HL-60 (cell line): ENCODE measurements at regions not wholly inside any gene's neighbourhood (a gene's known extent, or its start where the extent isn't known, plus 50 kb on each side); places are given as distances from the start of the nearest gene placed in this dataset.

ENCODE experiments used
- DNase-seq, 2 experiments: peaks; one replicate each; pipeline ENCODE4 v3.0.0-alpha.2; 2010 to 2020; ENCODE audit warnings: low read depth in 1 of 2, low spot score in 1 of 2
- H3K27ac ChIP-seq: fragments of 250-450 bp; sonication (Bioruptor Pico); replicated peaks from 2 replicates; pipeline ENCODE4 v1.5.1; 2020; ENCODE audit warnings: mild to moderate bottlenecking, moderate library complexity
- H3K27me3 ChIP-seq: fragments of 250-450 bp; sonication (Bioruptor Pico); 2 replicates; pipeline ENCODE4 v1.5.1; 2021; ENCODE audit warnings: mild to moderate bottlenecking, moderate library complexity; ENCODE audit not compliant: insufficient read depth, poor library complexity, severe bottlenecking
- H3K4me3 ChIP-seq: replicated peaks from 2 replicates; pipeline ENCODE4 v1.5.1; 2011; ENCODE audit warnings: mild to moderate bottlenecking, control low read depth, low read length; ENCODE audit not compliant: insufficient read depth
- CTCF ChIP-seq: IDR thresholded peaks from one replicate; pipeline ENCODE4 v1.5.1; 2011; ENCODE audit warnings: low read length, control low read depth, inconsistent platforms; ENCODE audit not compliant: insufficient read depth
- GABPA ChIP-seq: IDR thresholded peaks from 2 replicates; pipeline ENCODE4 v1.6.1; 2012; ENCODE audit warnings: low read depth
- POLR2AphosphoS5 ChIP-seq: IDR thresholded peaks from 2 replicates; pipeline ENCODE4 v1.6.1; 2012; ENCODE audit warnings: low read depth
- SPI1 ChIP-seq: IDR thresholded peaks from 2 replicates; pipeline ENCODE4 v1.6.1; 2012; ENCODE audit warnings: low read depth, mild to moderate bottlenecking, borderline replicate concordance
- TF ChIP-seq, protein P1 (sequence below): IDR thresholded peaks from 2 replicates; pipeline ENCODE4 v1.6.1; 2012; ENCODE audit warnings: low read depth; ENCODE audit not compliant: insufficient replicate concordance

DNA sequence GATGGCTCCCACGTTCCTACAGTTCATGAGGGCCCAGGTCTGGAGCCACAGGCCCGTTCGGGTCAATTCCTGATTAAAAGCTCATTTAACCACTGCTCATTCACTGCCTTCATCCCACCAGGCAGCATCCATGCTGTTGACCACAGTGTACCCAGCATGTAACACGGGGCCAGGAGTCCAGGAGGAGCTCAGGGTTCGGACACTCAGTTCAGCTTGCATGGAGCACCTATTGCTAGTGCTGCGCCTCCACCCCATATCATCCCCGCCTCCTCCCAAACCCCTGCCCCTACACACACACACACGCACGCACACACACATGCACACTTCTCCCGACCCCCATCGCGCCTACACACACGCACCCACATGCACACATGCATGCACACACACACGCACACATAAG is 72.9 kb upstream of the SNTG2 start:
- Histone ChIP-seq H3K27ac (no peak overlapping the region), H3K27me3 (no peaks in the 10 kb centered on the region), H3K4me3 (no peak overlapping the region)
- DNase-seq = no peak
- TF ChIP-seq CTCF = no peak
- TF ChIP-seq SPI1 = no peak
- TF ChIP-seq, protein P1, sequence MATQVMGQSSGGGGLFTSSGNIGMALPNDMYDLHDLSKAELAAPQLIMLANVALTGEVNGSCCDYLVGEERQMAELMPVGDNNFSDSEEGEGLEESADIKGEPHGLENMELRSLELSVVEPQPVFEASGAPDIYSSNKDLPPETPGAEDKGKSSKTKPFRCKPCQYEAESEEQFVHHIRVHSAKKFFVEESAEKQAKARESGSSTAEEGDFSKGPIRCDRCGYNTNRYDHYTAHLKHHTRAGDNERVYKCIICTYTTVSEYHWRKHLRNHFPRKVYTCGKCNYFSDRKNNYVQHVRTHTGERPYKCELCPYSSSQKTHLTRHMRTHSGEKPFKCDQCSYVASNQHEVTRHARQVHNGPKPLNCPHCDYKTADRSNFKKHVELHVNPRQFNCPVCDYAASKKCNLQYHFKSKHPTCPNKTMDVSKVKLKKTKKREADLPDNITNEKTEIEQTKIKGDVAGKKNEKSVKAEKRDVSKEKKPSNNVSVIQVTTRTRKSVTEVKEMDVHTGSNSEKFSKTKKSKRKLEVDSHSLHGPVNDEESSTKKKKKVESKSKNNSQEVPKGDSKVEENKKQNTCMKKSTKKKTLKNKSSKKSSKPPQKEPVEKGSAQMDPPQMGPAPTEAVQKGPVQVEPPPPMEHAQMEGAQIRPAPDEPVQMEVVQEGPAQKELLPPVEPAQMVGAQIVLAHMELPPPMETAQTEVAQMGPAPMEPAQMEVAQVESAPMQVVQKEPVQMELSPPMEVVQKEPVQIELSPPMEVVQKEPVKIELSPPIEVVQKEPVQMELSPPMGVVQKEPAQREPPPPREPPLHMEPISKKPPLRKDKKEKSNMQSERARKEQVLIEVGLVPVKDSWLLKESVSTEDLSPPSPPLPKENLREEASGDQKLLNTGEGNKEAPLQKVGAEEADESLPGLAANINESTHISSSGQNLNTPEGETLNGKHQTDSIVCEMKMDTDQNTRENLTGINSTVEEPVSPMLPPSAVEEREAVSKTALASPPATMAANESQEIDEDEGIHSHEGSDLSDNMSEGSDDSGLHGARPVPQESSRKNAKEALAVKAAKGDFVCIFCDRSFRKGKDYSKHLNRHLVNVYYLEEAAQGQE = no peak
- no peak for TF ChIP-seq GABPA
- no peak for TF ChIP-seq POLR2AphosphoS5

DNA sequence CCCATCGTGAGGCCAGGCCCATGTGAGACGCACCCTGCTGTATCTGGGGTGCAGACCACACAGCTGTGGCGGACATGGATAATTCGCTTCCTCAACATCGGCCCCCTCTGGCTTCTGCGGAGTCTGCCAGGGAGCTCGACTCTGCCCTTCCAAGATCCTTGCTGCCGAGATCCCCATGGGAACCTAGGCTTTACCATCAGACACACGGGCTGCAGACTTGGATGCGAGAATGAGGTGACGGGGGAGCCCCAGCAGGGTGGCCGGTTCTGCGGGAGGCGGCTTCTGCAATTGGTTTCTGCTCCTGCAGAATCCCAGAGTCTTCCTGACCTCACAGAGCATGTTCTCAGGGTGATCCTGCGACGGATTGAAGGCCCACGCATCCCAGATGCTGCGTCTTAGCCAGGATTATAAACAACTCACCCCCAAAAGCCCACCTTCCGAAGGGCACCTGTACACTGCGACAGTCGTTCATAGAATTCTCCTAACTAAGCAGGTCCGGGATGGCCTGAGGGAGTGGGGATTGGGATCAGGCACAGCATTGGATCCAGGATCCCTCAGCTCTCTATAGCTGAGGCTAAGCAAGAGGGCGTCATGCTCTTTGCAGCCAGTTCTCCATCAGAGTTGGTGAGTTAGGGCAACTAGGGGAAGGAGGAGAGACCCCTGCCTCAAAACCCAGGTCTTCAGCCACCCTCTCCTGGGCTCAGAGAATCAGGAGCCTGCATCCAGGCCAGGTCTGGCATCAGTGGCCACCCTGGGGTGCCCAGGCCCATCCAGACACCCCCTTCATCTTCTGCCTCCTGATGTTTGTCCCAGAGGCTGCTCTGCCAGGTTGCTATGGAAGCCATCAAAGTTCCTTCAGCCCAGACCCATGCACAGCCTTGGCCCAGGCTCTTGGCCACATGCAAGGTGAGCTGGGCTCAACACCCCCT is 74.7 kb upstream of the SNTG2 start:
- Histone ChIP-seq H3K27me3 (no peaks in the 10 kb centered on the region), H3K4me3 (no peak overlapping the region), H3K27ac (no peak overlapping the region)
- DNase-seq = no peak
- no peak for TF ChIP-seq GABPA
- TF ChIP-seq CTCF = no peak
- TF ChIP-seq, protein P1 = no peak
- TF ChIP-seq POLR2AphosphoS5 = no peak

DNA sequence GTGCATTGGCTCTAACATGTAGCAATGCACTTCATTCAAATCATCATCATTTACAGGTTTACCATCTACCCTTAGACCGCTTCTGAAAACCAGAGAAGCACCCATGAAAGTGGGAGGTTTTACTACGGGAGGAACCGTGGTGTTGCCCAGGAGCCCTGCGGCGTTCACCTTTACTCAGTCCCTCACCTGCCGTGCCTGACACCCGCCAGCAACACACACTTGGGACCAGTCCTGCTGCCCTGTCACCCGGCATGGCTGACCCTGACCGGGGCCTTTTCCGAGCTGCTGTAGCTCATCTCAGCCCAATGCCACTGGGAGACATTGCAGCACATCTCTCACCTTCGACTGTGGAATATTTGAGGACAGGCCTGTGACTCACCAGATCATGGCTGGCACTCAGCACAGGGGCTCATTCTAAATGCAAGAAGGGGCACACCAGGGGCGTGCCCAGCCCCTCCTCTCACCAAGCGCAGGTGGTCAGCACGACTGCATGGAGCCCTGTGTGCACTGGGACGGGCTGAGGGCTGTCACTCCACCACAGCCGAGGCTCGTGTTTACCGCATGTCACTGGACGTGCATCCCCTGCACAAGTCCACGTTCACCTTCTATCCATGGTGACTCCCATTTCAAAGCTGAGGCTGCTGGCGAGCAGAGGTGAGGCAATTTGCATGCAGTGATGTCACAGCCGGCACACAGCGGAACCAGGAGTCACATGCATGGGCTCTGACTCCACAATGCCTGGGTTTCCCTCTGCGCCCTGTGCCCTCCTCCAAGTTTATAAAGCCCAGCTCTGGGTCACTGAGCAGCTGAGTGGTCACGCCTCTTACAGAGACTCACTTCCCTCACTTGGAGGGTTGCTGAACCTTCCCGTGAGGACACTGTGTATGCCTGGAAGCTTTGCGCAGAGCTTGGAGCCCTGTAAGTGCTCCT is 76.7 kb upstream of the SNTG2 start:
- Histone ChIP-seq H3K27ac (no peak overlapping the region), H3K4me3 (no peak overlapping the region), H3K27me3 (no peaks in the 10 kb centered on the region)
- TF ChIP-seq, protein P1 = no peak
- no peak for TF ChIP-seq CTCF
- no peak for TF ChIP-seq SPI1
- TF ChIP-seq GABPA = no peak
- no peak for TF ChIP-seq POLR2AphosphoS5
- DNase-seq = no peak
